ENCODE measurements at regions not wholly inside any gene's neighbourhood (a gene's known extent, or its start where the extent isn't known, plus 50 kb on each side); places are given as distances from the start of the nearest gene placed in this dataset.

GRCh38 chr3:153652076-153652475 lies 469.1 kb upstream of the ARHGEF26 start:
- TF ChIP-seq CTCF (IDR thresholded peaks at IDR 0.05) (no peak), POLR2A (IDR thresholded peaks at IDR 0.05) (no peak)

Data from body of pancreas (tissue), 4 donors.